Endothelial cell (in vitro differentiated cells): ENCODE measurements at regions not wholly inside any gene's neighbourhood (a gene's known extent, or its start where the extent isn't known, plus 50 kb on each side); places are given as distances from the start of the nearest gene placed in this dataset.
A peak's percentile ranks its signal among the peaks of the same experiment; 100 is the strongest.

Source experiments
- DNase-seq: peaks from one replicate; pipeline ENCODE4 v3.0.0; 2021; ENCODE audit warnings: low spot score
- H3K27ac Mint-ChIP-seq: one replicate; pipeline ENCODE4 v1.8.0; 2021; ENCODE audit warnings: mixed read lengths, inconsistent platforms; ENCODE audit not compliant: unreplicated experiment
- H3K27me3 Mint-ChIP-seq: one replicate; pipeline ENCODE4 v1.8.0; 2021; ENCODE audit warnings: mild to moderate bottlenecking, moderate library complexity, mixed read lengths, inconsistent platforms; ENCODE audit not compliant: unreplicated experiment
- H3K36me3 Mint-ChIP-seq: one replicate; pipeline ENCODE4 v1.8.0; 2021; ENCODE audit warnings: mild to moderate bottlenecking, low read depth, mixed read lengths, inconsistent platforms; ENCODE audit not compliant: unreplicated experiment
- H3K4me1 Mint-ChIP-seq: one replicate; pipeline ENCODE4 v1.8.0; 2021; ENCODE audit warnings: mild to moderate bottlenecking, mixed read lengths, inconsistent platforms; ENCODE audit not compliant: unreplicated experiment
- H3K4me3 Mint-ChIP-seq: one replicate; pipeline ENCODE4 v1.8.0; 2021; ENCODE audit warnings: mild to moderate bottlenecking, mixed read lengths, inconsistent platforms; ENCODE audit not compliant: unreplicated experiment
- H3K9me3 Mint-ChIP-seq: one replicate; pipeline ENCODE4 v1.8.0; 2021; ENCODE audit warnings: mixed read lengths, inconsistent platforms; ENCODE audit not compliant: unreplicated experiment
- CTCF ChIP-seq: fragments of 200-600 bp; sonication (generic); IDR thresholded peaks from one replicate; pipeline ENCODE4 v1.5.0; 2021; ENCODE audit warnings: antibody characterized with exemption; ENCODE audit not compliant: unreplicated experiment

GRCh38 chr9:71614409-71615010 is 153.8 kb downstream of the CEMIP2 start:
- no peaks in the 10 kb centered on the region for H3K27me3 Mint-ChIP-seq
- H3K36me3 Mint-ChIP-seq = no peaks in the 10 kb centered on the region
- H3K4me1 Mint-ChIP-seq = peaks cover 8% of the 10 kb centered on the region
- H3K4me3 Mint-ChIP-seq = no peak overlapping the region
- TF ChIP-seq CTCF = no peak
- DNase-seq = no peak
- peaks cover 3% of the 10 kb centered on the region for H3K9me3 Mint-ChIP-seq
- peak overlapping the region; percentile 38 for H3K27ac Mint-ChIP-seq

GRCh38 chr9:71612889-71613288 is 155.4 kb downstream of the CEMIP2 start:
- DNase-seq = no peak
- Mint-ChIP-seq H3K4me3 (no peak overlapping the region), H3K27me3 (no peaks in the 10 kb centered on the region), H3K27ac (no peak overlapping the region), H3K4me1 (peaks cover 8% of the 10 kb centered on the region), H3K36me3 (no peaks in the 10 kb centered on the region), H3K9me3 (peaks cover 3% of the 10 kb centered on the region)
- no peak for TF ChIP-seq CTCF

GRCh38 chr9:71609448-71609830 is 158.9 kb downstream of the CEMIP2 start:
- Mint-ChIP-seq H3K36me3 (no peaks in the 10 kb centered on the region), H3K9me3 (no peaks in the 10 kb centered on the region), H3K27me3 (no peaks in the 10 kb centered on the region), H3K4me3 (no peak overlapping the region), H3K4me1 (peaks cover 5% of the 10 kb centered on the region), H3K27ac (no peak overlapping the region)
- TF ChIP-seq CTCF = no peak
- no peak for DNase-seq

GRCh38 chr9:71608825-71609447 is 159.4 kb downstream of the CEMIP2 start:
- H3K4me3 Mint-ChIP-seq = no peak overlapping the region
- no peak for TF ChIP-seq CTCF
- H3K9me3 Mint-ChIP-seq = no peaks in the 10 kb centered on the region
- no peak for DNase-seq
- H3K27me3 Mint-ChIP-seq = no peaks in the 10 kb centered on the region
- no peak overlapping the region for H3K27ac Mint-ChIP-seq
- H3K36me3 Mint-ChIP-seq = no peaks in the 10 kb centered on the region
- peaks cover under 1% of the 10 kb centered on the region for H3K4me1 Mint-ChIP-seq

GRCh38 chr9:71608021-71608420 is 160.3 kb downstream of the CEMIP2 start:
- Mint-ChIP-seq H3K27me3 (no peaks in the 10 kb centered on the region), H3K4me1 (no peaks in the 10 kb centered on the region), H3K27ac (no peak overlapping the region), H3K9me3 (no peaks in the 10 kb centered on the region), H3K4me3 (no peak overlapping the region), H3K36me3 (no peaks in the 10 kb centered on the region)
- DNase-seq = no peak
- no peak for TF ChIP-seq CTCF
